Stimulated activated naive CD8-positive, alpha-beta T cell treated with anti-CD3 and anti-CD28 coated beads, Interleukin-15, amount 100 ng/mL, for 72 hours (primary cell): ENCODE measurements at regions not wholly inside any gene's neighbourhood (a gene's known extent, or its start where the extent isn't known, plus 50 kb on each side); places are given as distances from the start of the nearest gene placed in this dataset.

Source experiments
- ATAC-seq: fragments of 150-1000 bp; cut with Tn5 transposase; 2 replicates; pipeline ENCODE4 v1.10.0; 2021; ENCODE audit warnings: mild to moderate bottlenecking, moderate library complexity
- DNase-seq, 2 donors: peaks; one replicate each; pipeline ENCODE4 v3.0.0; 2021 to 2022
- H3K27ac Mint-ChIP-seq, 2 donors: one replicate each; pipeline ENCODE4 v1.8.0; 2022; ENCODE audit warnings: mild to moderate bottlenecking in 2 of 2, mixed read lengths in 2 of 2, moderate library complexity in 2 of 2
- H3K27me3 Mint-ChIP-seq: one replicate; pipeline ENCODE4 v1.8.0; 2022; ENCODE audit warnings: mixed read lengths
- H3K4me1 Mint-ChIP-seq: one replicate; pipeline ENCODE4 v1.8.0; 2022; ENCODE audit warnings: mild to moderate bottlenecking, mixed read lengths
- H3K4me3 Mint-ChIP-seq, 2 donors: one replicate each; pipeline ENCODE4 v1.8.0; 2022; ENCODE audit warnings: mild to moderate bottlenecking in 2 of 2, mixed read lengths in 2 of 2, moderate library complexity in 1 of 2
- H3K9me3 Mint-ChIP-seq, 2 donors: one replicate each; pipeline ENCODE4 v1.8.0; 2022; ENCODE audit warnings: mixed read lengths in 2 of 2

DNA sequence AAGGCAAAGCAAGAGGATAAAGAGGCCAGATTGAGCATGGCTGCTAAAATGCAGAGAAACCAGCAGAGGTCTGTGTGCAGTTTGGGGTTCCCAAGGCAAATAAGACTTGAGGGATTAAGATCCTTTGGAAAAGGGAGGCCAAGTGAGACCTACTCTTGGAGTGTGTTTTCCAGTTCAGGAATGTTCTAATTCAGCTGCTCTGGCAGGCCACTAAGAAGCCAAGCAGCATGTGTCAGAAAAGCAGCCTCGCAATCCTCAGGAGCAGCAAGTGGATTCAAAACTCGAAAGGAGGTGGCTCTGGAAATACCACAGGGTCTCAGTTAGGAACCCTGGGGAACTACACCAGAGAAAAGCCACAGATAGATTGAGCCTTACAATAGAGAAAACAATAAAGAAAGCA lies 569.2 kb downstream of the METTL4 start:
- DNase-seq, result no peak
- Mint-ChIP-seq H3K9me3 (no peaks in the 10 kb centered on the region), H3K27me3 (no peaks in the 10 kb centered on the region), H3K27ac (no peak overlapping the region), H3K4me3 (no peak overlapping the region), H3K4me1 (no peaks in the 10 kb centered on the region)
- no peak for ATAC-seq

DNA sequence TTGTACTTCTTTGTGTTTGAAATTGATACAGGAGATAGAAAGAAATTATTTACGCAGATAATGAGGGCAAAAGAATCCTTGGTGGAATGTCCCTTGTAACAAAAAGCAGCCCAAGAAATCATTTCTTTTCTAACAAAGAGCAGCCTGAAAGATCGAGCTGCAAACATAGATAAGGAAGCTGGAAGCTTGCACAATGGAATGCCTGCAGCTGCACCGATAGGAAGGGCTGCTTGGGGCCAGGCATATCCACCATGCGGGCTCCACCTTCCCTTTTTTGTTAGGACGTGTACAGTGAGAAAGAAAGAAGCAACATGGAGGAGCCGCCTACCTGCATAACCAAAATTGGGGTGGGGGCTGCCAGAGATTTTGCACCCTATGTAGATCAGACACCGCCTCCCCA lies 568.7 kb downstream of the METTL4 start:
- DNase-seq (no peak), ATAC-seq (no peak)
- no peak overlapping the region for H3K4me3 Mint-ChIP-seq
- H3K4me1 Mint-ChIP-seq, result no peaks in the 10 kb centered on the region
- H3K27ac Mint-ChIP-seq, result no peak overlapping the region
- H3K9me3 Mint-ChIP-seq, result no peaks in the 10 kb centered on the region
- H3K27me3 Mint-ChIP-seq, result no peaks in the 10 kb centered on the region

DNA sequence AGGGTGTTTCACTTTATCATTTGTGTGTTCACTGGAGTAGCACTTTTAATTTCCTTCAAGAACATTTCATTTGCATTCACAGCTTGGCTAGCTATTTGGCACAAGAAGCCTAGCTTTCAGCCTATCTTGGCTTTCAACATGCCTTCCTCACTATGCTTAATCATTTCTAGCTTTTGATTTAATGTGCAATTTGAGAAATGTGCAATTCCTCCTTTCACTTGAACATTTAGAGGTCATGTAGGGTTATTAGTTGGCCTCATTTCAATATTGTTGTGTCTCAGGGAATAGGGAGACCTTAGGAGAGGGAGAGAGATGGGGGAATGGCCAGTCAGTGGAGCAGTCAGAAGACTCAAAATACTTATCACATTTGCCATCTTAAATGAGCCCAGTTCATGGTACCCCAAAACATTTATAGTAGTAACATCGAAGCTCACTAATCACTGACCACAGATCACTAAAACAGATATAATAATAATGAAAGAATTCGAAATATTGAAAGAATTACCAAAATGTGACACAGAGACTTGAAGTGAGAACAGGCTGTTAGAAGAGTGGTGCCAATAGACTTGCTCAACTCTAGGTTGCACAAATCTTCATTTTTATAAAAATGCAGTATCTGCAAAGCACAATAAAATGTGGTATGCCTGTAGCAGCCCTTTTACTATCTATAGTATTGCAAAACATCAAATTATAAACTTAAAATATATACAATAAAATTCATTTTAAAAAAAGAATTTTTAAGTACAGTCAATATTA lies 561.2 kb downstream of the METTL4 start:
- no peaks in the 10 kb centered on the region for H3K9me3 Mint-ChIP-seq
- no peak overlapping the region for H3K27ac Mint-ChIP-seq
- no peaks in the 10 kb centered on the region for H3K27me3 Mint-ChIP-seq
- DNase-seq (no peak), ATAC-seq (no peak)
- no peaks in the 10 kb centered on the region for H3K4me1 Mint-ChIP-seq
- H3K4me3 Mint-ChIP-seq, result no peak overlapping the region

DNA sequence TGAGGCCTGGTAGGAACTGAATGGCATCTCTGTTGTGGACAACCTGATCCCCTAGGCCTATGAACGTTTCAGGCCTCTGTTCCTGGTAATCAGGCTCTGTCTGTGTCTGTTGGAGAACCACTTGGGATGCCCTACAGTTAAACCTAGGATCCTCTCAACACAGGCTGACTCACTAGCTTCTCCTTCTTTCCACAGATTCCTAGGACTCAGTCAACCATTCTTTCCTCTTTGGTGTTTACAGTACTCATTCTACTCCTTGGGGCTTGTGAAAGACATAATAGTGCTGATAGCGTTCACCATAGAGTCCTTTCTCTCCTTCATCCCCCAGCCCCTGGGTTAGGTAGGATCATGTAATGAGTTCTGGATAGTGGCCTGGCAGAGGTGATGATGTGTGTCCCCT lies 544.3 kb downstream of the METTL4 start:
- Mint-ChIP-seq H3K27ac (peak overlapping the region in 1 of 2 donors; percentile 82), H3K4me3 (no peak overlapping the region), H3K4me1 (no peaks in the 10 kb centered on the region), H3K9me3 (peaks cover 0 to 7% of the 10 kb centered on the region in 2 donors), H3K27me3 (no peaks in the 10 kb centered on the region)
- DNase-seq, result no peak
- no peak for ATAC-seq

DNA sequence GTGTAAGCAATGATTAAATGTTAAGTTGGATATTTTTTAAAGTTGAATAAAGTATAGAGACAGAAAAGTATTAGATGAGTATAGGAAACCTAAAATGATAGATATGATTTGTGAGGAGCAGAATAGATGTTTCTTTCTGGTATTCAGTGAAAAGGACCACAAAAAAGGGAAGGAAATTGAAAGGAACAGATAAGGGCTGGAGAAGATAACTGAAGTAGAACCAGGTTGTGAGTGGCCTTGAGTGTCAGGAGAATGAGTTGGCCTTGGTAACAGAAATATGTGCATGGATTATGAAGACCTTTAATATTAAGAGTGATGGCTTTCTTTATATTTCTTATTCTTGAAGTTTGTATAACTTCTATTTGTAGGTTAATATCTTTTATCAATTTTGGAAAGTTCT lies 543.5 kb downstream of the METTL4 start:
- ATAC-seq (no peak), DNase-seq (no peak)
- H3K4me3 Mint-ChIP-seq, result no peak overlapping the region
- no peaks in the 10 kb centered on the region for H3K4me1 Mint-ChIP-seq
- no peak overlapping the region for H3K27ac Mint-ChIP-seq
- H3K27me3 Mint-ChIP-seq, result no peaks in the 10 kb centered on the region
- peaks cover 0 to 7% of the 10 kb centered on the region in 2 donors for H3K9me3 Mint-ChIP-seq

- no peak for ATAC-seq
These were observed 542.3 kb downstream of the METTL4 start for GRCh38 chr18:2028986-2029385.

GRCh38 chr18:2030647-2031046 lies 540.7 kb downstream of the METTL4 start:
- no peak overlapping the region for H3K27ac Mint-ChIP-seq
- no peaks in the 10 kb centered on the region for H3K27me3 Mint-ChIP-seq
- H3K4me1 Mint-ChIP-seq, result no peaks in the 10 kb centered on the region
- no peak overlapping the region for H3K4me3 Mint-ChIP-seq
- DNase-seq (no peak), ATAC-seq (no peak)
- H3K9me3 Mint-ChIP-seq, result peaks cover 0 to 7% of the 10 kb centered on the region in 2 donors

More at GRCh38 chr18:2028986-2029385, 542.3 kb downstream of the METTL4 start:
- no peaks in the 10 kb centered on the region for H3K4me1 Mint-ChIP-seq
- no peaks in the 10 kb centered on the region for H3K27me3 Mint-ChIP-seq
- no peak overlapping the region for H3K27ac Mint-ChIP-seq
- no peak overlapping the region for H3K4me3 Mint-ChIP-seq
- H3K9me3 Mint-ChIP-seq, result peaks cover 0 to 7% of the 10 kb centered on the region in 2 donors
- DNase-seq, result no peak

GRCh38 chr18:2032036-2032435 lies 539.3 kb downstream of the METTL4 start:
- Mint-ChIP-seq H3K4me3 (no peak overlapping the region), H3K9me3 (peaks cover 0 to 7% of the 10 kb centered on the region in 2 donors), H3K27ac (no peak overlapping the region), H3K4me1 (no peaks in the 10 kb centered on the region), H3K27me3 (no peaks in the 10 kb centered on the region)
- ATAC-seq (no peak), DNase-seq (no peak)

DNA sequence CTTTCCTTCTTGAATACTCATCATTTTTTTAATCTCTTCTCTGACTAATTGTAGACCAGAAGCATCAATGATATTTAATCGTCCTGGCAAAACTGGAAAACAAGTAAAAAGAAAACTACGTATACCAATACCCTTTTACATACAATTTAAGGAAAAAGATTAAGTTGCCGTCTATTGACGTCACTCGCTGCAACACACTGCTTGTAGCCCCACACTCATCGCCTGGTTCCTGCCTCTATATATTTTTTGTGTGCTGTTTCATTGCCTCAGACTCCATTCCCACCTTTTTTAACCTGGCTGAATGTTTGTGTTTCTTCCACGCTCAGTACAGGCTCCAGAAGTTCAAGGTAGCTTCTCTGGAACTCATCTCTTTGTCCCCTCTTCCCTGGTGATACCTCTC lies 536.2 kb downstream of the METTL4 start:
- no peak overlapping the region for H3K27ac Mint-ChIP-seq
- no peaks in the 10 kb centered on the region for H3K4me1 Mint-ChIP-seq
- no peak overlapping the region for H3K4me3 Mint-ChIP-seq
- H3K27me3 Mint-ChIP-seq, result no peaks in the 10 kb centered on the region
- DNase-seq (no peak), ATAC-seq (no peak)
- H3K9me3 Mint-ChIP-seq, result no peaks in the 10 kb centered on the region

DNA sequence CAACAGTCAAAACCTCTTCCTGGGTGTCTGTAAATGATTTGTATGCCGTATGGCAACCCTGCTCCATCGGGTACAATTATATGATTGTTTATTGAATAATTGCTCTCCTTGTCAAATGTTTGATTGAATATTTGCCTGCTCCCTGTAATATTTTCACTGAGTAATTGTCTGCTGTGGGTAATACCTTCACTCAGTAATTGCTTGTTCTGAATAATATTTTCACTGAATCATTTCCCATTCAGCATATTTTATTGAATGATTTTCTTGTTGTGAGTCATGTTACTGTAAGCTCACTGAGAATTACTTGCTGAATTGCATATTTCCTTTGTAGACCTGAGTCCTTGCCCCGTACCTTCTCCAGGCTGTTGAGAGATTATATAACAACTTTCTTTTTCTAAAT lies 535.2 kb downstream of the METTL4 start:
- H3K9me3 Mint-ChIP-seq, result no peaks in the 10 kb centered on the region
- DNase-seq, result no peak
- no peaks in the 10 kb centered on the region for H3K27me3 Mint-ChIP-seq
- H3K4me1 Mint-ChIP-seq, result no peaks in the 10 kb centered on the region
- no peak overlapping the region for H3K27ac Mint-ChIP-seq
- no peak overlapping the region for H3K4me3 Mint-ChIP-seq
- no peak for ATAC-seq

GRCh38 chr18:2040279-2040678 lies 531.0 kb downstream of the METTL4 start:
- Mint-ChIP-seq H3K27ac (no peak overlapping the region), H3K4me3 (no peak overlapping the region), H3K9me3 (peaks cover 0 to 5% of the 10 kb centered on the region in 2 donors), H3K4me1 (no peaks in the 10 kb centered on the region), H3K27me3 (no peaks in the 10 kb centered on the region)
- DNase-seq (no peak), ATAC-seq (no peak)

DNA sequence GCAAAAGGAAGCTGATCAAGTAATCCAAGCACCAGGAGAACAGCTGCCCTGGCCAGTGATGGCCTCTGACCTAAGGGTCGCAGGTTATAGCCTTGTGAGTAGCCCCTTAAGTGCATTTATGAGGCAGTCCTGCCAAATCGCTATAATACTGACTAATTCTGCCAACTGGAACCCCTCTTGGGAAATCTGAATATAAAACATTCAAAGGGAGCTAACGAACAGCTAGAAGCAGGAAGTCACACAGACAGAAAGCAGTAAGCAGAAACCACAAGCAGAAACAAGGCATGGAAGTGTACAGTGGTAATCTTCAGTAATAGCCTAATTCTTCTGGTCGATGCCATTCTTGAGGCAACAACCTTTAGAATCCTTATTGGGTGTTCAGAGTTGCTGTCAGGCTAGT lies 521.3 kb downstream of the METTL4 start:
- Mint-ChIP-seq H3K9me3 (peaks cover 0 to 6% of the 10 kb centered on the region in 2 donors), H3K4me1 (no peaks in the 10 kb centered on the region), H3K27me3 (no peaks in the 10 kb centered on the region), H3K4me3 (no peak overlapping the region), H3K27ac (peak overlapping the region in 1 of 2 donors; percentile 55)
- DNase-seq (no peak), ATAC-seq (no peak)

DNA sequence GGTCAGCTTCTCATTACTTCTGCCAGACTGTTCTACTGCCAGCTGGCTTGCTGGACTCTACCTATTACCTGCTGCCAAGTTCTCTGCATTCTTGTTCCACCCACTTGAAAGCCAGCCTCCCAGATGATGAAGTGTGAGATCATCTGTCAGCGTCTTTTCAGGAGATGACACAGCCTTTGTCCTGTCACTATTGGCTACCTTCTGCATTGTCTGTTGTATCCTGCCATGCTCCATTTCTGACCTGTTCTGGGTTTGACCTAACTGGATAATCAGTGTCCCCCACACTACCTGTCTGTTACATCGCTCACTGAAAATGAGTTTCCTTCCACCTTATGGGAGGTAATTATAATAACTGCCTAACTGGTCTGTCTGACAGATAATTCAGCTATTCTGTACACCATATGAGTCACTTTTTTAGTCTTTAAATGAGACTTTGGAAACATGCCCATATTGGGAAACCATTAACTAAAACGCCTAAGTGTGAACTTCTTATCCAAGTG lies 520.6 kb downstream of the METTL4 start:
- DNase-seq, result no peak
- no peak for ATAC-seq
- no peak overlapping the region for H3K4me3 Mint-ChIP-seq
- peaks cover 0 to 6% of the 10 kb centered on the region in 2 donors for H3K9me3 Mint-ChIP-seq
- H3K4me1 Mint-ChIP-seq, result no peaks in the 10 kb centered on the region
- H3K27me3 Mint-ChIP-seq, result no peaks in the 10 kb centered on the region
- no peak overlapping the region for H3K27ac Mint-ChIP-seq

GRCh38 chr18:2053490-2054089 lies 517.7 kb downstream of the METTL4 start:
- Mint-ChIP-seq H3K9me3 (no peaks in the 10 kb centered on the region), H3K4me3 (no peak overlapping the region), H3K4me1 (no peaks in the 10 kb centered on the region), H3K27ac (no peak overlapping the region), H3K27me3 (no peaks in the 10 kb centered on the region)
- ATAC-seq, result no peak
- DNase-seq, result no peak

- H3K27me3 Mint-ChIP-seq, result no peaks in the 10 kb centered on the region
- H3K9me3 Mint-ChIP-seq, result no peaks in the 10 kb centered on the region
- DNase-seq, result no peak
- H3K27ac Mint-ChIP-seq, result no peak overlapping the region
- no peak for ATAC-seq
- H3K4me1 Mint-ChIP-seq, result no peaks in the 10 kb centered on the region
- H3K4me3 Mint-ChIP-seq, result no peak overlapping the region
These were observed 512.0 kb downstream of the METTL4 start for GRCh38 chr18:2059336-2059735.

DNA sequence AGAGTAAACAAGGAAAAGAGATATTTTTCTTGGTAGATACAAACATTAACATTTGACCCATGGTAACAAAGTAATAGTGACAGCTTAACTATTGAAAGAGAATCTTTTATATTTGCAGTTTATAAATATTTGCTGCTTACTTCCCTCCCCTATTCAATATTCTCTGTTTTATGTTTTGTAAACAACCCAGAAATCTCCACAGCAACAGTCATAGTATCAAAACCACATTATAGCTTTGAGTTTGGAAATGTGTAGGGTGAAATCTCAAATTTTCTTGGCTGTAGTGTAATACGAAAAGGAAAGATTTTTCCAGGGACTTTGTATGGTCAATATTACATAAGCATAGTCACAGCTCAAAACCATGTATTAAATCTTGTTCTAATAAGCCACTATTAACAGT lies 511.2 kb downstream of the METTL4 start:
- Mint-ChIP-seq H3K27ac (no peak overlapping the region), H3K4me3 (no peak overlapping the region)

More for the DNA sequence above, 511.2 kb downstream of the METTL4 start:
- no peaks in the 10 kb centered on the region for H3K4me1 Mint-ChIP-seq
- no peaks in the 10 kb centered on the region for H3K27me3 Mint-ChIP-seq
- DNase-seq, result no peak
- H3K9me3 Mint-ChIP-seq, result no peaks in the 10 kb centered on the region
- no peak for ATAC-seq
